CD4-positive, alpha-beta T cell (primary cell): ENCODE measurements at regions not wholly inside any gene's neighbourhood (a gene's known extent, or its start where the extent isn't known, plus 50 kb on each side); places are given as distances from the start of the nearest gene placed in this dataset.

Source experiments
- ATAC-seq: fragments of 200-7000 bp; cut with Tn5 transposase; one replicate; pipeline ENCODE4 v1.10.0; 2022; ENCODE audit warnings: mild to moderate bottlenecking; ENCODE audit not compliant: poor library complexity
- CTCF ChIA-PET: fragments of 350-600 bp; sonication (Branson Sonifier 250); formaldehyde crosslinking; loops from one replicate; lab custom pipeline; 2021; ENCODE audit warnings: antibody characterized with exemption, inconsistent platforms; lab: Charles Lee
- POLR2A ChIA-PET: fragments of 350-600 bp; sonication (Branson Sonifier 250); formaldehyde crosslinking; loops from one replicate; lab custom pipeline; 2021; ENCODE audit warnings: antibody characterized with exemption, inconsistent platforms; lab: Charles Lee
- DNase-seq, 14 experiments: peaks; one replicate each; pipeline ENCODE4 v3.0.0-alpha.2; 2013 to 2020; ENCODE audit warnings: mixed read lengths in 2 of 14
- H3K27ac ChIP-seq, 2 donors: one replicate each; pipeline versions ENCODE4 v1.5.1 to v1.7.0; 2013; ENCODE audit warnings: low read length in 2 of 2, low read depth in 1 of 2, mild to moderate bottlenecking in 1 of 2
- H3K27me3 ChIP-seq, 2 experiments: 1 replicate in 1 of 2; 2 replicates in 1 of 2; pipeline versions ENCODE4 v1.6.1 to v1.7.0; 2013; ENCODE audit warnings: low read length in 2 of 2, control low read depth in 1 of 2, mild to moderate bottlenecking in 1 of 2, moderate library complexity in 1 of 2; ENCODE audit not compliant: insufficient read depth in 2 of 2, control insufficient read depth in 1 of 2
- H3K36me3 ChIP-seq: one replicate; pipeline ENCODE4 v1.6.1; 2013; ENCODE audit warnings: low read length, control low read depth; ENCODE audit not compliant: insufficient read depth
- H3K4me1 ChIP-seq: one replicate; pipeline ENCODE4 v1.6.1; 2013; ENCODE audit warnings: low read length, control low read depth; ENCODE audit not compliant: insufficient read depth
- H3K4me3 ChIP-seq: one replicate; pipeline ENCODE4 v1.5.1; 2013; ENCODE audit warnings: mild to moderate bottlenecking, low read length, moderate library complexity
- H3K9me3 ChIP-seq, 2 experiments: 1 replicate in 1 of 2; 2 replicates in 1 of 2; pipeline versions ENCODE4 v1.6.1 to v1.7.0; 2013; ENCODE audit warnings: low read length in 2 of 2, mild to moderate bottlenecking in 2 of 2, control low read depth in 1 of 2, moderate library complexity in 1 of 2; ENCODE audit not compliant: control insufficient read depth in 1 of 2, insufficient read depth in 1 of 2
- H3K27ac Mint-ChIP-seq: one replicate; pipeline ENCODE4 v1.8.0; 2020; ENCODE audit warnings: mixed read lengths
- H3K27me3 Mint-ChIP-seq: one replicate; pipeline ENCODE4 v1.8.0; 2021; ENCODE audit warnings: mixed read lengths
- H3K36me3 Mint-ChIP-seq: one replicate; pipeline ENCODE4 v1.8.0; 2021; ENCODE audit warnings: low read depth, mixed read lengths
- H3K4me1 Mint-ChIP-seq: one replicate; pipeline ENCODE4 v1.8.0; 2021; ENCODE audit warnings: low read depth, mixed read lengths
- H3K4me3 Mint-ChIP-seq: one replicate; pipeline ENCODE4 v1.8.0; 2020; ENCODE audit warnings: mild to moderate bottlenecking, mixed read lengths
- H3K9me3 Mint-ChIP-seq: one replicate; pipeline ENCODE4 v1.8.0; 2020; ENCODE audit warnings: mixed read lengths
- intact Hi-C, 2 experiments: fragments of 100-400 bp; cut with DNase I in 1 of 2; cut with micrococcal nuclease in 1 of 2; formaldehyde crosslinking; loops; one replicate each; pipeline versions ENCODE4 v1.15.1 to v1.9.0; 2023 to 2025; cut with DNase I, micrococcal nuclease
- TF ChIP-seq, protein P1 (sequence below): fragments of 200-600 bp; IDR thresholded peaks from one replicate; pipeline ENCODE4 v1.8.0; 2022; ENCODE audit warnings: antibody characterized with exemption, mild to moderate bottlenecking

DNA sequence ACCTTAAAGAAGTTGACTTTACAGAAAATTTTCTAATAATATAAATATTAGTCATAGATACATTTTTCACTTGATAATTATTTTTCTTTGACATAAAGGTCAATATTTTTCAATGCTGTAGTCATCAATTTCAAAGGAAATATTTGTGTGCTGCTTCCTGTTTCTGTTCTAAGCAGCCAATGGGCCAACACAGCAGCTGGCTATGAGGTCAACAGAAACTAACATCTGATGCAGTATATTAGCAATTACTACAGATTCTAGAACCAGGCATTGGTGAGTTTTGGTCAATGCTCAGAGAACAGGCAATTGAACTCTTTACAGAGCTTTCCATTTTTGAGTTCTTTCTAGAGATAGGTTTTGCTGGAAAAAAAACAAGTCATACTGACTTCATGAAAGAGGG, 669.6 kb upstream of the NRSN1 start:
- no peak for DNase-seq
- no peaks in the 10 kb centered on the region for H3K36me3 Mint-ChIP-seq
- H3K36me3 ChIP-seq, result no peaks in the 10 kb centered on the region
- H3K9me3 Mint-ChIP-seq, result no peaks in the 10 kb centered on the region
- no peaks in the 10 kb centered on the region for H3K27me3 Mint-ChIP-seq
- intact Hi-C loops, result no loop called here
- H3K4me3 Mint-ChIP-seq, result no peak overlapping the region
- POLR2A ChIA-PET, result no interaction called here
- no peaks in the 10 kb centered on the region for H3K4me1 ChIP-seq
- no peak for ATAC-seq
- H3K4me1 Mint-ChIP-seq, result no peaks in the 10 kb centered on the region
- H3K4me3 ChIP-seq, result no peak overlapping the region
- no peaks in the 10 kb centered on the region for H3K9me3 ChIP-seq
- CTCF ChIA-PET, result no interaction called here
- TF ChIP-seq, protein P1, sequence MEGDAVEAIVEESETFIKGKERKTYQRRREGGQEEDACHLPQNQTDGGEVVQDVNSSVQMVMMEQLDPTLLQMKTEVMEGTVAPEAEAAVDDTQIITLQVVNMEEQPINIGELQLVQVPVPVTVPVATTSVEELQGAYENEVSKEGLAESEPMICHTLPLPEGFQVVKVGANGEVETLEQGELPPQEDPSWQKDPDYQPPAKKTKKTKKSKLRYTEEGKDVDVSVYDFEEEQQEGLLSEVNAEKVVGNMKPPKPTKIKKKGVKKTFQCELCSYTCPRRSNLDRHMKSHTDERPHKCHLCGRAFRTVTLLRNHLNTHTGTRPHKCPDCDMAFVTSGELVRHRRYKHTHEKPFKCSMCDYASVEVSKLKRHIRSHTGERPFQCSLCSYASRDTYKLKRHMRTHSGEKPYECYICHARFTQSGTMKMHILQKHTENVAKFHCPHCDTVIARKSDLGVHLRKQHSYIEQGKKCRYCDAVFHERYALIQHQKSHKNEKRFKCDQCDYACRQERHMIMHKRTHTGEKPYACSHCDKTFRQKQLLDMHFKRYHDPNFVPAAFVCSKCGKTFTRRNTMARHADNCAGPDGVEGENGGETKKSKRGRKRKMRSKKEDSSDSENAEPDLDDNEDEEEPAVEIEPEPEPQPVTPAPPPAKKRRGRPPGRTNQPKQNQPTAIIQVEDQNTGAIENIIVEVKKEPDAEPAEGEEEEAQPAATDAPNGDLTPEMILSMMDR, result no peak
- H3K27ac Mint-ChIP-seq, result no peak overlapping the region
- H3K27me3 ChIP-seq, result no peaks in the 10 kb centered on the region
- H3K27ac ChIP-seq, result no peak overlapping the region

- H3K4me3 Mint-ChIP-seq, result no peak overlapping the region
- Histone ChIP-seq H3K27me3 (no peaks in the 10 kb centered on the region), H3K36me3 (no peaks in the 10 kb centered on the region), H3K4me1 (no peaks in the 10 kb centered on the region), H3K27ac (no peak overlapping the region), H3K4me3 (no peak overlapping the region), H3K9me3 (no peaks in the 10 kb centered on the region)
- POLR2A ChIA-PET, result no interaction called here
- H3K9me3 Mint-ChIP-seq, result peaks cover 3% of the 10 kb centered on the region
- H3K27me3 Mint-ChIP-seq, result no peaks in the 10 kb centered on the region
- H3K36me3 Mint-ChIP-seq, result no peaks in the 10 kb centered on the region
- no peak for DNase-seq
- ATAC-seq, result no peak
- no peaks in the 10 kb centered on the region for H3K4me1 Mint-ChIP-seq
- TF ChIP-seq, protein P1, result no peak
- intact Hi-C loops, result no loop called here
- CTCF ChIA-PET, result no interaction called here
- no peak overlapping the region for H3K27ac Mint-ChIP-seq
These were observed 668.7 kb upstream of the NRSN1 start for GRCh38 chr6:23457321-23457720.

- no peak overlapping the region for H3K4me3 Mint-ChIP-seq
- TF ChIP-seq, protein P1, result no peak
- Histone ChIP-seq H3K4me1 (no peaks in the 10 kb centered on the region), H3K9me3 (no peaks in the 10 kb centered on the region), H3K4me3 (no peak overlapping the region), H3K36me3 (no peaks in the 10 kb centered on the region), H3K27ac (no peak overlapping the region), H3K27me3 (no peaks in the 10 kb centered on the region)
- CTCF ChIA-PET, result no interaction called here
- H3K27me3 Mint-ChIP-seq, result no peaks in the 10 kb centered on the region
- H3K9me3 Mint-ChIP-seq, result peaks cover 7% of the 10 kb centered on the region
- H3K27ac Mint-ChIP-seq, result no peak overlapping the region
- no peaks in the 10 kb centered on the region for H3K36me3 Mint-ChIP-seq
- DNase-seq (no peak), ATAC-seq (no peak)
- H3K4me1 Mint-ChIP-seq, result no peaks in the 10 kb centered on the region
- intact Hi-C loops, result no loop called here
- POLR2A ChIA-PET, result no interaction called here
These were observed 660.1 kb upstream of the NRSN1 start for GRCh38 chr6:23465912-23466311.
